Endothelial cell of umbilical vein (primary cell): ENCODE measurements at regions not wholly inside any gene's neighbourhood (a gene's known extent, or its start where the extent isn't known, plus 50 kb on each side); places are given as distances from the start of the nearest gene placed in this dataset.

Experiments
- BruUV-seq: library from RNA; stranded (reverse); fragments of 400-500 nt; replicated peaks from 2 replicates; lab custom pipeline; 2021; lab: Mats Ljungman, UMichigan
- CTCF ChIA-PET: fragments of 300-600, 350-600 bp; sonication (Branson Sonifier 250); formaldehyde crosslinking; loops from one replicate; lab custom pipeline; 2021; ENCODE audit warnings: antibody characterized with exemption, inconsistent platforms; lab: Charles Lee
- POLR2A ChIA-PET: fragments of 300-600, 350-600 bp; sonication (Branson Sonifier 250); formaldehyde crosslinking; loops from one replicate; lab custom pipeline; 2021; ENCODE audit warnings: antibody characterized with exemption, inconsistent platforms; lab: Charles Lee
- DNase-seq: peaks from one replicate; pipeline ENCODE4 v3.0.0-alpha.2; 2011; ENCODE audit warnings: low read depth, low spot score
- FAIRE-seq: peaks from 2 replicates; lab custom pipeline; 2011; peaks lifted over from hg19 to GRCh38; lab: Jason Lieb, UNC
- H2AFZ ChIP-seq: 2 replicates; pipeline ENCODE4 v1.6.0; 2012; ENCODE audit warnings: low read depth, low read length, control low read depth, inconsistent platforms
- H3K27ac ChIP-seq: 2 replicates; pipeline ENCODE4 v1.5.1; 2011; ENCODE audit warnings: low read depth, mild to moderate bottlenecking, control low read depth, low read length, moderate library complexity; ENCODE audit not compliant: insufficient read depth
- H3K27me3 ChIP-seq, 2 experiments: 2 replicates each; pipeline versions ENCODE4 v1.6.0 to v1.6.1; 2011; ENCODE audit warnings: low read length in 2 of 2, mixed read lengths in 1 of 2; ENCODE audit not compliant: control insufficient read depth in 2 of 2, insufficient read depth in 2 of 2
- H3K36me3 ChIP-seq, 2 experiments: 2 replicates in 1 of 2; 3 replicates in 1 of 2; pipeline ENCODE4 v1.5.1; 2011; ENCODE audit warnings: low read length in 2 of 2, mild to moderate bottlenecking in 1 of 2, moderate library complexity in 1 of 2; ENCODE audit not compliant: control insufficient read depth in 2 of 2, insufficient read depth in 2 of 2; ENCODE audit errors: extremely low read depth in 1 of 2
- H3K4me1 ChIP-seq: 3 replicates; pipeline ENCODE4 v1.5.1; 2011; ENCODE audit warnings: mild to moderate bottlenecking, low read length; ENCODE audit not compliant: control insufficient read depth, insufficient read depth; ENCODE audit errors: extremely low read depth
- H3K4me2 ChIP-seq: 2 replicates; pipeline ENCODE4 v1.6.1; 2011; ENCODE audit warnings: low read length, control low read depth, mixed read lengths; ENCODE audit not compliant: insufficient read depth
- H3K4me3 ChIP-seq, 3 experiments: fragments of 200-600 bp in 1 of 3; sonication (generic), shearing (Covaris generic) in 1 of 3; replicated peaks in 1 of 3; 2 replicates each; pipeline ENCODE4 v1.5.1; 2011 to 2016; ENCODE audit warnings: control low read depth in 3 of 3, low read length in 3 of 3, mild to moderate bottlenecking in 2 of 3, inconsistent platforms in 1 of 3, low read depth in 1 of 3, moderate library complexity in 1 of 3; ENCODE audit not compliant: insufficient read depth in 1 of 3
- H3K79me2 ChIP-seq: 2 replicates; pipeline ENCODE4 v1.6.0; 2012; ENCODE audit warnings: low read length, inconsistent platforms; ENCODE audit not compliant: control insufficient read depth, insufficient read depth
- H3K9ac ChIP-seq: replicated peaks from 2 replicates; pipeline ENCODE3; 2011; ENCODE audit warnings: low read length, control low read depth; ENCODE audit not compliant: insufficient read depth; ENCODE audit errors: extremely low read depth
- H3K9me1 ChIP-seq: replicated peaks from 3 replicates; pipeline ENCODE4 v1.6.0; 2011; ENCODE audit warnings: mild to moderate bottlenecking, low read length; ENCODE audit not compliant: control insufficient read depth, insufficient read depth; ENCODE audit errors: extremely low read depth
- H3K9me3 ChIP-seq: replicated peaks from 2 replicates; pipeline ENCODE4 v1.5.1; 2012; ENCODE audit warnings: low read length, inconsistent platforms; ENCODE audit not compliant: control insufficient read depth, insufficient read depth
- H4K20me1 ChIP-seq: replicated peaks from 2 replicates; pipeline ENCODE3; 2011; ENCODE audit warnings: mild to moderate bottlenecking, low read length; ENCODE audit not compliant: control insufficient read depth, insufficient read depth; ENCODE audit errors: extremely low read depth
- CTCF ChIP-seq, 2 donors: IDR thresholded peaks; 1 replicate in 1 of 2; 2 replicates in 1 of 2; pipeline ENCODE4 v1.5.1; 2011; ENCODE audit warnings: low read length in 2 of 2, mild to moderate bottlenecking in 2 of 2, moderate library complexity in 2 of 2, control low read depth in 1 of 2, inconsistent platforms in 1 of 2, low read depth in 1 of 2; ENCODE audit not compliant: insufficient read depth in 1 of 2; ENCODE audit errors: extremely low read depth in 1 of 2
- EZH2 ChIP-seq: IDR thresholded peaks from 2 replicates; pipeline ENCODE4 v1.6.1; 2012; ENCODE audit warnings: borderline replicate concordance, low read depth, mild to moderate bottlenecking, moderate library complexity, low read length, inconsistent platforms; ENCODE audit not compliant: severe bottlenecking
- FOS ChIP-seq: IDR thresholded peaks from 2 replicates; pipeline ENCODE4 v1.6.1; 2011; ENCODE audit warnings: mild to moderate bottlenecking, low read length, moderate library complexity, borderline replicate concordance; ENCODE audit not compliant: insufficient read depth
- GATA2 ChIP-seq: IDR thresholded peaks from 2 replicates; pipeline ENCODE4 v1.7.0; 2011; ENCODE audit warnings: low read depth, mild to moderate bottlenecking, moderate library complexity, mixed read lengths, low read length; ENCODE audit not compliant: insufficient read length, insufficient read depth
- JUN ChIP-seq: IDR thresholded peaks from 2 replicates; pipeline ENCODE4 v1.6.1; 2011; ENCODE audit warnings: borderline replicate concordance, low read depth; ENCODE audit not compliant: insufficient read length, insufficient read depth
- MAX ChIP-seq: IDR thresholded peaks from 2 replicates; pipeline ENCODE4 v1.6.1; 2011; ENCODE audit not compliant: insufficient read depth, insufficient read length
- MYC ChIP-seq: IDR thresholded peaks from one replicate; pipeline ENCODE4 v1.6.1; 2011; ENCODE audit warnings: mild to moderate bottlenecking, low read depth, low read length
- POLR2A ChIP-seq: IDR thresholded peaks from 2 replicates; pipeline ENCODE4 v1.6.1; 2012; ENCODE audit warnings: low read depth, mild to moderate bottlenecking, control low read depth, low read length
- POLR2AphosphoS5 ChIP-seq: IDR thresholded peaks from 2 replicates; pipeline ENCODE4 v1.6.1; 2012; ENCODE audit warnings: low read depth, mild to moderate bottlenecking, control low read depth, low read length, moderate library complexity; ENCODE audit not compliant: insufficient read depth
- dilution Hi-C: fragments of 300-500 bp; cut with MboI; formaldehyde crosslinking; loops from one replicate; pipeline ENCODE4 v1.15.0; 2019; ENCODE audit warnings: low sequenced_read_pairs; ENCODE audit not compliant: extremely low pct_ligation_motif_present
- intact Hi-C: fragments of 100-400 bp; cut with micrococcal nuclease; formaldehyde crosslinking; loops from one replicate; pipeline ENCODE4 v1.10.0; 2022

GRCh38 chr2:58907644-58908043 is 666.5 kb upstream of the FANCL start:
- POLR2A ChIA-PET = no interaction called here
- no TSS peak for BruUV-seq

More at GRCh38 chr2:58907644-58908043, 666.5 kb upstream of the FANCL start:
- H4K20me1 ChIP-seq = no peaks in the 10 kb centered on the region
- dilution Hi-C loops = no loop called here
- CTCF ChIA-PET = no interaction called here
- H3K4me1 ChIP-seq = no peaks in the 10 kb centered on the region
- no peak overlapping the region for H3K9ac ChIP-seq
- H3K9me3 ChIP-seq = no peaks in the 10 kb centered on the region
- intact Hi-C loops = no loop called here
- H3K36me3 ChIP-seq = no peaks in the 10 kb centered on the region
- H2AFZ ChIP-seq = no peak overlapping the region
- TF ChIP-seq GATA2 (no peak), MYC (no peak), FOS (no peak), JUN (no peak), POLR2A (no peak), POLR2AphosphoS5 (no peak), CTCF (IDR thresholded peaks at IDR 0.05; ENCODE audit: extremely low read depth in 1 of 2, insufficient read depth in 1 of 2, low read depth in 1 of 2, low read length in 2 of 2) (no peak), MAX (no peak), EZH2 (no peak)
- no peaks in the 10 kb centered on the region for H3K9me1 ChIP-seq
- DNase-seq (no peak), FAIRE-seq (no peak)
- no peak overlapping the region for H3K4me3 ChIP-seq
- H3K27me3 ChIP-seq = no peaks in the 10 kb centered on the region
- no peak overlapping the region for H3K27ac ChIP-seq
- no peak overlapping the region for H3K4me2 ChIP-seq
- H3K79me2 ChIP-seq = no peaks in the 10 kb centered on the region
